Islet precursor cell (in vitro differentiated cells): ENCODE measurements at regions not wholly inside any gene's neighbourhood (a gene's known extent, or its start where the extent isn't known, plus 50 kb on each side); places are given as distances from the start of the nearest gene placed in this dataset.
A peak's percentile ranks its signal among the peaks of the same experiment; 100 is the strongest.

Experiments
- DNase-seq: peaks from one replicate; pipeline ENCODE4 v3.0.0-alpha.2; 2018

GRCh38 chr12:74818412-74818811, 280.8 kb downstream of the ATXN7L3B start:
- no peak for DNase-seq

GRCh38 chr12:74820324-74820723, 282.7 kb downstream of the ATXN7L3B start:
- no peak for DNase-seq

GRCh38 chr12:74836567-74836966, 298.9 kb downstream of the ATXN7L3B start:
- DNase-seq, result no peak

GRCh38 chr12:74846116-74846515, 308.5 kb downstream of the ATXN7L3B start:
- no peak for DNase-seq

- no peak for DNase-seq
These were observed 309.5 kb downstream of the ATXN7L3B start for GRCh38 chr12:74847169-74847568.

GRCh38 chr12:74848006-74848405, 310.4 kb downstream of the ATXN7L3B start:
- no peak for DNase-seq

- DNase-seq, result no peak
These were observed 312.2 kb downstream of the ATXN7L3B start for GRCh38 chr12:74849801-74850200.

- DNase-seq, result no peak
These were observed 334.2 kb downstream of the ATXN7L3B start for GRCh38 chr12:74871817-74872216.

- no peak for DNase-seq
These were observed 323.9 kb downstream of the KCNC2 start for GRCh38 chr12:74885775-74886174.

GRCh38 chr12:74889073-74889472, 320.6 kb downstream of the KCNC2 start:
- DNase-seq, result no peak

GRCh38 chr12:74889563-74890236, 319.9 kb downstream of the KCNC2 start:
- no peak for DNase-seq

GRCh38 chr12:74890237-74890599, 319.4 kb downstream of the KCNC2 start:
- DNase-seq, result peak; percentile 80

GRCh38 chr12:74891083-74891668, 318.5 kb downstream of the KCNC2 start:
- no peak for DNase-seq

GRCh38 chr12:74892057-74892633, 317.5 kb downstream of the KCNC2 start:
- no peak for DNase-seq

- DNase-seq, result no peak
These were observed 313.5 kb downstream of the KCNC2 start for GRCh38 chr12:74896186-74896585.

- no peak for DNase-seq
These were observed 312.0 kb downstream of the KCNC2 start for GRCh38 chr12:74897425-74898211.

- no peak for DNase-seq
These were observed 310.4 kb downstream of the KCNC2 start for GRCh38 chr12:74899031-74899829.

- DNase-seq, result no peak
These were observed 309.4 kb downstream of the KCNC2 start for GRCh38 chr12:74900232-74900631.

- peak; percentile 53 for DNase-seq
These were observed 306.1 kb downstream of the KCNC2 start for GRCh38 chr12:74903522-74903921.

GRCh38 chr12:74906224-74906623, 303.4 kb downstream of the KCNC2 start:
- peak; percentile 53 for DNase-seq

GRCh38 chr12:74910831-74911230, 298.8 kb downstream of the KCNC2 start:
- DNase-seq, result no peak

GRCh38 chr12:74914378-74914777, 295.3 kb downstream of the KCNC2 start:
- DNase-seq, result no peak

GRCh38 chr12:74915718-74916117, 293.9 kb downstream of the KCNC2 start:
- no peak for DNase-seq
